ENCODE measurements at regions not wholly inside any gene's neighbourhood (a gene's known extent, or its start where the extent isn't known, plus 50 kb on each side); places are given as distances from the start of the nearest gene placed in this dataset.

DNA sequence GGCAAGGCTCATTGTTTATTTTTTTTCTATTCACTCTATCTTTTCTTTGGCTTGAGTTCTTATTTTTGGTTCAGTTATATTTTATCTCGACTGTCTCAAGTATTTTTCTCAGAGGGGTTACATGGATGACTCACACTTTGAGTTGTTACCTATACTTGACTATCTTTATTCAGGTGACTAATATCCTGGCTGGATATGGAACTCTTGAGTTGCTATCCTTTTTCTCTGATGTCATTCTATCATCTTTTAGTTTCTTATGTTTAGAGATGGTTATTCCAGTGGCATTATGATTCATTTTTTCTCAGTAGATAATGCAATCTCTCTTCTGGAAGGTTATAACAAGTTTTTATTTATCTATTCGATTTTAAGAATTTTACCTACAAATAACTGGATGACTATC lies 117.9 kb downstream of the COX18 start:
- DNase-seq (ENCODE audit: low spot score) (no peak), ATAC-seq (no peak)
- Mint-ChIP-seq H3K27me3 (ENCODE audit: low read depth) (no peaks in the 10 kb centered on the region), H3K4me1 (no peaks in the 10 kb centered on the region), H3K4me3 (no peak overlapping the region), H3K9me3 (0 out of 2 replicates have a peak, but pooled peaks cover 3% of the 10 kb centered on the region), H3K36me3 (no peaks in the 10 kb centered on the region), H3K27ac (no peak overlapping the region)
- CTCF ChIA-PET = no interaction called here
- POLR2A ChIA-PET = no interaction called here
- TF ChIP-seq, protein P1, sequence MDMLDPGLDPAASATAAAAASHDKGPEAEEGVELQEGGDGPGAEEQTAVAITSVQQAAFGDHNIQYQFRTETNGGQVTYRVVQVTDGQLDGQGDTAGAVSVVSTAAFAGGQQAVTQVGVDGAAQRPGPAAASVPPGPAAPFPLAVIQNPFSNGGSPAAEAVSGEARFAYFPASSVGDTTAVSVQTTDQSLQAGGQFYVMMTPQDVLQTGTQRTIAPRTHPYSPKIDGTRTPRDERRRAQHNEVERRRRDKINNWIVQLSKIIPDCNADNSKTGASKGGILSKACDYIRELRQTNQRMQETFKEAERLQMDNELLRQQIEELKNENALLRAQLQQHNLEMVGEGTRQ (CRISPR knock-in tag; IDR thresholded peaks at IDR 0.05) = no peak
- TF ChIP-seq, protein P2, sequence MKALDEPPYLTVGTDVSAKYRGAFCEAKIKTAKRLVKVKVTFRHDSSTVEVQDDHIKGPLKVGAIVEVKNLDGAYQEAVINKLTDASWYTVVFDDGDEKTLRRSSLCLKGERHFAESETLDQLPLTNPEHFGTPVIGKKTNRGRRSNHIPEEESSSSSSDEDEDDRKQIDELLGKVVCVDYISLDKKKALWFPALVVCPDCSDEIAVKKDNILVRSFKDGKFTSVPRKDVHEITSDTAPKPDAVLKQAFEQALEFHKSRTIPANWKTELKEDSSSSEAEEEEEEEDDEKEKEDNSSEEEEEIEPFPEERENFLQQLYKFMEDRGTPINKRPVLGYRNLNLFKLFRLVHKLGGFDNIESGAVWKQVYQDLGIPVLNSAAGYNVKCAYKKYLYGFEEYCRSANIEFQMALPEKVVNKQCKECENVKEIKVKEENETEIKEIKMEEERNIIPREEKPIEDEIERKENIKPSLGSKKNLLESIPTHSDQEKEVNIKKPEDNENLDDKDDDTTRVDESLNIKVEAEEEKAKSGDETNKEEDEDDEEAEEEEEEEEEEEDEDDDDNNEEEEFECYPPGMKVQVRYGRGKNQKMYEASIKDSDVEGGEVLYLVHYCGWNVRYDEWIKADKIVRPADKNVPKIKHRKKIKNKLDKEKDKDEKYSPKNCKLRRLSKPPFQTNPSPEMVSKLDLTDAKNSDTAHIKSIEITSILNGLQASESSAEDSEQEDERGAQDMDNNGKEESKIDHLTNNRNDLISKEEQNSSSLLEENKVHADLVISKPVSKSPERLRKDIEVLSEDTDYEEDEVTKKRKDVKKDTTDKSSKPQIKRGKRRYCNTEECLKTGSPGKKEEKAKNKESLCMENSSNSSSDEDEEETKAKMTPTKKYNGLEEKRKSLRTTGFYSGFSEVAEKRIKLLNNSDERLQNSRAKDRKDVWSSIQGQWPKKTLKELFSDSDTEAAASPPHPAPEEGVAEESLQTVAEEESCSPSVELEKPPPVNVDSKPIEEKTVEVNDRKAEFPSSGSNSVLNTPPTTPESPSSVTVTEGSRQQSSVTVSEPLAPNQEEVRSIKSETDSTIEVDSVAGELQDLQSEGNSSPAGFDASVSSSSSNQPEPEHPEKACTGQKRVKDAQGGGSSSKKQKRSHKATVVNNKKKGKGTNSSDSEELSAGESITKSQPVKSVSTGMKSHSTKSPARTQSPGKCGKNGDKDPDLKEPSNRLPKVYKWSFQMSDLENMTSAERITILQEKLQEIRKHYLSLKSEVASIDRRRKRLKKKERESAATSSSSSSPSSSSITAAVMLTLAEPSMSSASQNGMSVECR (CRISPR knock-in tag; IDR thresholded peaks at IDR 0.05; ENCODE audit: borderline replicate concordance) = no peak
- TF ChIP-seq, protein P3, sequence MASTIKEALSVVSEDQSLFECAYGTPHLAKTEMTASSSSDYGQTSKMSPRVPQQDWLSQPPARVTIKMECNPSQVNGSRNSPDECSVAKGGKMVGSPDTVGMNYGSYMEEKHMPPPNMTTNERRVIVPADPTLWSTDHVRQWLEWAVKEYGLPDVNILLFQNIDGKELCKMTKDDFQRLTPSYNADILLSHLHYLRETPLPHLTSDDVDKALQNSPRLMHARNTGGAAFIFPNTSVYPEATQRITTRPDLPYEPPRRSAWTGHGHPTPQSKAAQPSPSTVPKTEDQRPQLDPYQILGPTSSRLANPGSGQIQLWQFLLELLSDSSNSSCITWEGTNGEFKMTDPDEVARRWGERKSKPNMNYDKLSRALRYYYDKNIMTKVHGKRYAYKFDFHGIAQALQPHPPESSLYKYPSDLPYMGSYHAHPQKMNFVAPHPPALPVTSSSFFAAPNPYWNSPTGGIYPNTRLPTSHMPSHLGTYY (CRISPR knock-in tag; IDR thresholded peaks at IDR 0.05) = no peak
- no peak for TF ChIP-seq ZNF423 (CRISPR knock-in tag; IDR thresholded peaks at IDR 0.05)
- TF ChIP-seq, protein P4, sequence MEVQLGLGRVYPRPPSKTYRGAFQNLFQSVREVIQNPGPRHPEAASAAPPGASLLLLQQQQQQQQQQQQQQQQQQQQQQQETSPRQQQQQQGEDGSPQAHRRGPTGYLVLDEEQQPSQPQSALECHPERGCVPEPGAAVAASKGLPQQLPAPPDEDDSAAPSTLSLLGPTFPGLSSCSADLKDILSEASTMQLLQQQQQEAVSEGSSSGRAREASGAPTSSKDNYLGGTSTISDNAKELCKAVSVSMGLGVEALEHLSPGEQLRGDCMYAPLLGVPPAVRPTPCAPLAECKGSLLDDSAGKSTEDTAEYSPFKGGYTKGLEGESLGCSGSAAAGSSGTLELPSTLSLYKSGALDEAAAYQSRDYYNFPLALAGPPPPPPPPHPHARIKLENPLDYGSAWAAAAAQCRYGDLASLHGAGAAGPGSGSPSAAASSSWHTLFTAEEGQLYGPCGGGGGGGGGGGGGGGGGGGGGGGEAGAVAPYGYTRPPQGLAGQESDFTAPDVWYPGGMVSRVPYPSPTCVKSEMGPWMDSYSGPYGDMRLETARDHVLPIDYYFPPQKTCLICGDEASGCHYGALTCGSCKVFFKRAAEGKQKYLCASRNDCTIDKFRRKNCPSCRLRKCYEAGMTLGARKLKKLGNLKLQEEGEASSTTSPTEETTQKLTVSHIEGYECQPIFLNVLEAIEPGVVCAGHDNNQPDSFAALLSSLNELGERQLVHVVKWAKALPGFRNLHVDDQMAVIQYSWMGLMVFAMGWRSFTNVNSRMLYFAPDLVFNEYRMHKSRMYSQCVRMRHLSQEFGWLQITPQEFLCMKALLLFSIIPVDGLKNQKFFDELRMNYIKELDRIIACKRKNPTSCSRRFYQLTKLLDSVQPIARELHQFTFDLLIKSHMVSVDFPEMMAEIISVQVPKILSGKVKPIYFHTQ (CRISPR knock-in tag; IDR thresholded peaks at IDR 0.05) = no peak
- TF ChIP-seq MYBL2 (CRISPR knock-in tag; IDR thresholded peaks at IDR 0.05) = no peak
- TF ChIP-seq, protein P5, sequence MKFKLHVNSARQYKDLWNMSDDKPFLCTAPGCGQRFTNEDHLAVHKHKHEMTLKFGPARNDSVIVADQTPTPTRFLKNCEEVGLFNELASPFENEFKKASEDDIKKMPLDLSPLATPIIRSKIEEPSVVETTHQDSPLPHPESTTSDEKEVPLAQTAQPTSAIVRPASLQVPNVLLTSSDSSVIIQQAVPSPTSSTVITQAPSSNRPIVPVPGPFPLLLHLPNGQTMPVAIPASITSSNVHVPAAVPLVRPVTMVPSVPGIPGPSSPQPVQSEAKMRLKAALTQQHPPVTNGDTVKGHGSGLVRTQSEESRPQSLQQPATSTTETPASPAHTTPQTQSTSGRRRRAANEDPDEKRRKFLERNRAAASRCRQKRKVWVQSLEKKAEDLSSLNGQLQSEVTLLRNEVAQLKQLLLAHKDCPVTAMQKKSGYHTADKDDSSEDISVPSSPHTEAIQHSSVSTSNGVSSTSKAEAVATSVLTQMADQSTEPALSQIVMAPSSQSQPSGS (CRISPR knock-in tag; IDR thresholded peaks at IDR 0.05; ENCODE audit: borderline replicate concordance, low read depth) = no peak
- TF ChIP-seq, protein P6, sequence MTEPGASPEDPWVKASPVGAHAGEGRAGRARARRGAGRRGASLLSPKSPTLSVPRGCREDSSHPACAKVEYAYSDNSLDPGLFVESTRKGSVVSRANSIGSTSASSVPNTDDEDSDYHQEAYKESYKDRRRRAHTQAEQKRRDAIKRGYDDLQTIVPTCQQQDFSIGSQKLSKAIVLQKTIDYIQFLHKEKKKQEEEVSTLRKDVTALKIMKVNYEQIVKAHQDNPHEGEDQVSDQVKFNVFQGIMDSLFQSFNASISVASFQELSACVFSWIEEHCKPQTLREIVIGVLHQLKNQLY (CRISPR knock-in tag; IDR thresholded peaks at IDR 0.05) = no peak
- TF ChIP-seq, protein P7, sequence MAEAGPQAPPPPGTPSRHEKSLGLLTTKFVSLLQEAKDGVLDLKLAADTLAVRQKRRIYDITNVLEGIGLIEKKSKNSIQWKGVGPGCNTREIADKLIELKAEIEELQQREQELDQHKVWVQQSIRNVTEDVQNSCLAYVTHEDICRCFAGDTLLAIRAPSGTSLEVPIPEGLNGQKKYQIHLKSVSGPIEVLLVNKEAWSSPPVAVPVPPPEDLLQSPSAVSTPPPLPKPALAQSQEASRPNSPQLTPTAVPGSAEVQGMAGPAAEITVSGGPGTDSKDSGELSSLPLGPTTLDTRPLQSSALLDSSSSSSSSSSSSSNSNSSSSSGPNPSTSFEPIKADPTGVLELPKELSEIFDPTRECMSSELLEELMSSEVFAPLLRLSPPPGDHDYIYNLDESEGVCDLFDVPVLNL (CRISPR knock-in tag; IDR thresholded peaks at IDR 0.05; ENCODE audit: borderline replicate concordance, low read depth) = no peak
- TF ChIP-seq ZNF263 (CRISPR knock-in tag; IDR thresholded peaks at IDR 0.05; ENCODE audit: low read depth) = no peak
- TF ChIP-seq ZNF121 (CRISPR knock-in tag; IDR thresholded peaks at IDR 0.05) = no peak
- no peak for TF ChIP-seq NFATC4 (CRISPR knock-in tag; IDR thresholded peaks at IDR 0.05)
- no peak for TF ChIP-seq SMAD3 (CRISPR knock-in tag; IDR thresholded peaks at IDR 0.05; ENCODE audit: borderline replicate concordance)
- no peak for TF ChIP-seq TP53 (CRISPR knock-in tag; IDR thresholded peaks at IDR 0.05)
- TF ChIP-seq, protein P8, sequence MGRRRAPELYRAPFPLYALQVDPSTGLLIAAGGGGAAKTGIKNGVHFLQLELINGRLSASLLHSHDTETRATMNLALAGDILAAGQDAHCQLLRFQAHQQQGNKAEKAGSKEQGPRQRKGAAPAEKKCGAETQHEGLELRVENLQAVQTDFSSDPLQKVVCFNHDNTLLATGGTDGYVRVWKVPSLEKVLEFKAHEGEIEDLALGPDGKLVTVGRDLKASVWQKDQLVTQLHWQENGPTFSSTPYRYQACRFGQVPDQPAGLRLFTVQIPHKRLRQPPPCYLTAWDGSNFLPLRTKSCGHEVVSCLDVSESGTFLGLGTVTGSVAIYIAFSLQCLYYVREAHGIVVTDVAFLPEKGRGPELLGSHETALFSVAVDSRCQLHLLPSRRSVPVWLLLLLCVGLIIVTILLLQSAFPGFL (CRISPR knock-in tag; IDR thresholded peaks at IDR 0.05; ENCODE audit: borderline replicate concordance) = no peak
- TF ChIP-seq, protein P9, sequence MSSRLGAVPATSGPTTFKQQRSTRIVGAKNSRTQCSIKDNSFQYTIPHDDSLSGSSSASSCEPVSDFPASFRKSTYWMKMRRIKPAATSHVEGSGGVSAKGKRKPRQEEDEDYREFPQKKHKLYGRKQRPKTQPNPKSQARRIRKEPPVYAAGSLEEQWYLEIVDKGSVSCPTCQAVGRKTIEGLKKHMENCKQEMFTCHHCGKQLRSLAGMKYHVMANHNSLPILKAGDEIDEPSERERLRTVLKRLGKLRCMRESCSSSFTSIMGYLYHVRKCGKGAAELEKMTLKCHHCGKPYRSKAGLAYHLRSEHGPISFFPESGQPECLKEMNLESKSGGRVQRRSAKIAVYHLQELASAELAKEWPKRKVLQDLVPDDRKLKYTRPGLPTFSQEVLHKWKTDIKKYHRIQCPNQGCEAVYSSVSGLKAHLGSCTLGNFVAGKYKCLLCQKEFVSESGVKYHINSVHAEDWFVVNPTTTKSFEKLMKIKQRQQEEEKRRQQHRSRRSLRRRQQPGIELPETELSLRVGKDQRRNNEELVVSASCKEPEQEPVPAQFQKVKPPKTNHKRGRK (CRISPR knock-in tag; IDR thresholded peaks at IDR 0.05; ENCODE audit: borderline replicate concordance) = no peak
- TF ChIP-seq, protein P10, sequence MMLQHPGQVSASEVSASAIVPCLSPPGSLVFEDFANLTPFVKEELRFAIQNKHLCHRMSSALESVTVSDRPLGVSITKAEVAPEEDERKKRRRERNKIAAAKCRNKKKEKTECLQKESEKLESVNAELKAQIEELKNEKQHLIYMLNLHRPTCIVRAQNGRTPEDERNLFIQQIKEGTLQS (CRISPR knock-in tag; conservative IDR thresholded peaks at IDR 0.05) = no peak
- TF ChIP-seq NR1H2 (CRISPR knock-in tag; IDR thresholded peaks at IDR 0.05) = no peak
- TF ChIP-seq, protein P11, sequence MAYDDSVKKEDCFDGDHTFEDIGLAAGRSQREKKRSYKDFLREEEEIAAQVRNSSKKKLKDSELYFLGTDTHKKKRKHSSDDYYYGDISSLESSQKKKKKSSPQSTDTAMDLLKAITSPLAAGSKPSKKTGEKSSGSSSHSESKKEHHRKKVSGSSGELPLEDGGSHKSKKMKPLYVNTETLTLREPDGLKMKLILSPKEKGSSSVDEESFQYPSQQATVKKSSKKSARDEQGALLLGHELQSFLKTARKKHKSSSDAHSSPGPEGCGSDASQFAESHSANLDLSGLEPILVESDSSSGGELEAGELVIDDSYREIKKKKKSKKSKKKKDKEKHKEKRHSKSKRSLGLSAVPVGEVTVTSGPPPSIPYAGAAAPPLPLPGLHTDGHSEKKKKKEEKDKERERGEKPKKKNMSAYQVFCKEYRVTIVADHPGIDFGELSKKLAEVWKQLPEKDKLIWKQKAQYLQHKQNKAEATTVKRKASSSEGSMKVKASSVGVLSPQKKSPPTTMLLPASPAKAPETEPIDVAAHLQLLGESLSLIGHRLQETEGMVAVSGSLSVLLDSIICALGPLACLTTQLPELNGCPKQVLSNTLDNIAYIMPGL (CRISPR knock-in tag; IDR thresholded peaks at IDR 0.05) = no peak

Data from WTC11 (cell line).